ENCODE measurements at regions not wholly inside any gene's neighbourhood (a gene's known extent, or its start where the extent isn't known, plus 50 kb on each side); places are given as distances from the start of the nearest gene placed in this dataset.

DNA sequence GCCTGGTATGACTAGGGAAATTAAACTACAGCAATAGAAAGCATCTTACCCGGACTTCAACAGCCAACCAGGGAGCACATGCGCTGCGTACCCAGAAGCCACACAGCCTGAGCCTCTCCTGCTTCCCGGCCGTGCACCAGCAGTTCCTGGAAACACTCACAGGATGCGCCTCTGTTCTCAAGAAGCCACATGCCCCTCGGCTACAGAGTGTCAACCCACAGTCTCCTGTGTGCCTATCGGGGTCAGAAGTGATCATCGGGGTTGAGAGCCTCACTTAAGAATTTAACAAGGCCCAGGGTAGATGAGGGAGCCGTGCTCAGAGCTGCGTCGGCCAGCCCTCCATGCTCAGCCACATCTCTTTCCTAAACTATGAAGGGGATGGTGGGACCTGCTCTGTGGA, 147.2 kb upstream of the GGTLC1 start:
- no TSS peak for BruUV-seq (replicated peaks)
- no peak for TF ChIP-seq ZNF232 (CRISPR knock-in tag; IDR thresholded peaks at IDR 0.05)
- TF ChIP-seq ZNF121 (CRISPR knock-in tag; conservative IDR thresholded peaks at IDR 0.05) = no peak
- no peak for TF ChIP-seq HDAC2 (IDR thresholded peaks at IDR 0.05)
- no peak for TF ChIP-seq ZC3H11A (IDR thresholded peaks at IDR 0.05; ENCODE audit: low read depth, low read length)
- TF ChIP-seq, protein P1, sequence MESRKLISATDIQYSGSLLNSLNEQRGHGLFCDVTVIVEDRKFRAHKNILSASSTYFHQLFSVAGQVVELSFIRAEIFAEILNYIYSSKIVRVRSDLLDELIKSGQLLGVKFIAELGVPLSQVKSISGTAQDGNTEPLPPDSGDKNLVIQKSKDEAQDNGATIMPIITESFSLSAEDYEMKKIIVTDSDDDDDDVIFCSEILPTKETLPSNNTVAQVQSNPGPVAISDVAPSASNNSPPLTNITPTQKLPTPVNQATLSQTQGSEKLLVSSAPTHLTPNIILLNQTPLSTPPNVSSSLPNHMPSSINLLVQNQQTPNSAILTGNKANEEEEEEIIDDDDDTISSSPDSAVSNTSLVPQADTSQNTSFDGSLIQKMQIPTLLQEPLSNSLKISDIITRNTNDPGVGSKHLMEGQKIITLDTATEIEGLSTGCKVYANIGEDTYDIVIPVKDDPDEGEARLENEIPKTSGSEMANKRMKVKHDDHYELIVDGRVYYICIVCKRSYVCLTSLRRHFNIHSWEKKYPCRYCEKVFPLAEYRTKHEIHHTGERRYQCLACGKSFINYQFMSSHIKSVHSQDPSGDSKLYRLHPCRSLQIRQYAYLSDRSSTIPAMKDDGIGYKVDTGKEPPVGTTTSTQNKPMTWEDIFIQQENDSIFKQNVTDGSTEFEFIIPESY (CRISPR knock-in tag; IDR thresholded peaks at IDR 0.05) = no peak
- no peak for TF ChIP-seq CSDE1 (IDR thresholded peaks at IDR 0.05)
- no peak for TF ChIP-seq KLF6 (CRISPR knock-in tag; IDR thresholded peaks at IDR 0.05; ENCODE audit: borderline replicate concordance)
- TF ChIP-seq ETS2 (tag; IDR thresholded peaks at IDR 0.05; ENCODE audit: borderline replicate concordance, poor library complexity, severe bottlenecking) = no peak
- no peak for TF ChIP-seq ZNF785 (CRISPR knock-in tag; IDR thresholded peaks at IDR 0.05)
- no peak for TF ChIP-seq ATF3 (IDR thresholded peaks at IDR 0.05)
- no peak for TF ChIP-seq ATF3 (CRISPR knock-in tag; conservative IDR thresholded peaks at IDR 0.05)
- no peak for TF ChIP-seq ZNF274 (IDR thresholded peaks at IDR 0.05; ENCODE audit: borderline replicate concordance, low read depth, low read length)
- no peak for TF ChIP-seq TCF3 (CRISPR knock-in tag; IDR thresholded peaks at IDR 0.05)
- TF ChIP-seq NR2F6 (CRISPR knock-in tag; IDR thresholded peaks at IDR 0.05) = no peak
- no peak for TF ChIP-seq ZBTB34 (CRISPR knock-in tag; IDR thresholded peaks at IDR 0.05)
- TF ChIP-seq HNRNPH1 (optimal IDR thresholded peaks at IDR 0.05; ENCODE audit: low read depth, low read length) = no peak
- TF ChIP-seq ZNF830 (CRISPR knock-in tag; IDR thresholded peaks at IDR 0.05) = no peak
- Histone ChIP-seq H3K4me1 (replicated peaks in 1 of 2; ENCODE audit: control insufficient read depth in 2 of 2, insufficient read depth in 2 of 2, low read length in 2 of 2) (no peaks in the 10 kb centered on the region), H3K27ac (ENCODE audit: extremely low read depth, low read depth, low read length) (no peak overlapping the region), H3K36me3 (ENCODE audit: control insufficient read depth, insufficient read depth, low read length) (no peaks in the 10 kb centered on the region), H3K9me1 (ENCODE audit: control insufficient read depth, insufficient read depth, low read length) (no peaks in the 10 kb centered on the region), H2AFZ (ENCODE audit: low read depth, low read length) (no peak overlapping the region), H4K20me1 (replicated peaks; ENCODE audit: control insufficient read depth, insufficient read depth, low read length) (no peaks in the 10 kb centered on the region), H3K4me2 (ENCODE audit: insufficient read depth, low read length) (no peak overlapping the region), H3K79me2 (ENCODE audit: control insufficient read depth, insufficient read depth, low read length) (no peaks in the 10 kb centered on the region), H3K4me3 (no peak overlapping the region), H3K9me3 (replicated peaks; ENCODE audit: control insufficient read depth, insufficient read depth, low read depth, low read length) (no peaks in the 10 kb centered on the region), H3K9ac (ENCODE audit: insufficient read depth in 1 of 2, low read depth in 2 of 2, low read length in 2 of 2) (no peak overlapping the region), H3K27me3 (ENCODE audit: control insufficient read depth in 2 of 2, insufficient read depth in 2 of 2, low read length in 2 of 2) (0 out of 5 replicates have a peak, but pooled peaks cover 0 to 2% of the 10 kb centered on the region in 2 experiments)
- 0% methylated on average over 10 of the region's 12 CpGs for WGBS (ENCODE audit: insufficient coverage, low coverage, missing lambda C conversion rate)
- intact Hi-C loops (cut with micrococcal nuclease) = no loop called here
- CTCF ChIA-PET (ENCODE audit: low intra/inter-chr PET ratio) = no interaction called here
- no peak for FAIRE-seq
- in situ Hi-C loops (cut with MboI) = no loop called here
- no peak for ATAC-seq
- POLR2A ChIA-PET = no interaction called here
- no peak for DNase-seq (ENCODE audit: extremely low read depth in 1 of 4, low spot score in 3 of 4)

All from K562 (cell line).